Activated CD4-positive, alpha-beta T cell treated with anti-CD3 and anti-CD28 coated beads, Interleukin-2, amount 50 U/mL, for 48 hours (primary cell): ENCODE measurements at regions not wholly inside any gene's neighbourhood (a gene's known extent, or its start where the extent isn't known, plus 50 kb on each side); places are given as distances from the start of the nearest gene placed in this dataset.

Source experiments
- DNase-seq, 2 experiments: peaks; one replicate each; pipeline ENCODE4 v3.0.0-alpha.2; 2020

- DNase-seq = no peak
These were observed 127.8 kb downstream of the NTMT2 start for GRCh38 chr1:170273291-170274130.

- DNase-seq = no peak
These were observed 128.4 kb downstream of the NTMT2 start for GRCh38 chr1:170274131-170274501.

DNA sequence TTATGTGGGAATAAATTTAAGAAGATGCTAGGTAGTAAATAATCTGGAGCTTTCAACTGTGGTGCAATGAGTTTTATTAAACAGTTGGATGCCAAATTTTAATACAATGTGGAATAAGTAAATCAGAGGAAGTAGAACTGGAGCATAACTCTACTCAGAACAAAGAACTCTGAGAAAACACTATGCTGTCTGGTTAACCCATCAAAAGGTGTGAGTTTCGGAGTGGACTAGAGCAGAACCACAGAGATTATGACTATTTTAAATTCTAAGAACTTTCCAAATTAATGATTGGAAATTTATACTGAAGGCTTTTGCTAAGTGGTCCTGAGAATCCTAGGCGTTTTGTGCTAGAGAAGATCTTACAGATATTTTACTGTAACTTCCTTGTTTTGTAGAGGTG, 132.2 kb downstream of the NTMT2 start:
- no peak for DNase-seq

DNA sequence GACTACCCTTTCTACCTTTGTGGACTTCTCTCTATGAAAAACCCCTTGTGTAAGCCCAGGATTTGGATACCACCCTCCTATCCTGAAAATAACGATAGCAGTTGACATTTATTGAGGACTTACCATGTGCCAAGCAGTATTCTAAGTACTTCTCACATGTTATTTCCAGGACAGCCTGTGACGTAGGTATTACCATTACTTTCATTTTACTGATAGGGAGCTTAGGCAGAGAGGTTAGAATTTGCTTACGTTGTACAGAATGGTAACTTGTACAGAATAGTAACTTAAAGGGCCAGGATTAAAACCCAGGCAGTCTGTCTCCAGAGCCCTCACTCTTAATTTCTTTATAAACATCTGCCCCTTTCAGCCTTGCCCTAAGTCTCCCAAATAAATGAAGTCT, 138.3 kb downstream of the NTMT2 start:
- no peak for DNase-seq

DNA sequence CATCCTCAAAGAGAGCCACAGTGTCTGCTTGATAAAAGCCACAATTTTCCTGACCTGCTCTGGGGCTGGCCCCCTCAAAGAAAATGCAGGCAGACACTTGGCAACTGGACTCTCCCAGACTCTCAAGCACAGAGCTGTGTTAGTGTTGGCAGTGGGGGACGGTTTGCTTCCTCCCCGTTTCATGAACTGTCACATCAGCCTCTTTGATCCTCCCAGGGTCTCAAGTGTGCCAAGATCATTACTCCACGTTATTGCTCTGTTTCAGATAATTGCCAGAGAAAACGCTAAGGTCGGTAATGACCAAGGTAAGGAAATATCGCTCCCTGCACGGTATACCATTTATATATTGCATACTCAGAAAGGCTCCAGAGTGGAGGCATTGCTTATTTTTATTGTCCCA, 138.8 kb downstream of the NTMT2 start:
- no peak for DNase-seq

GRCh38 chr1:170284951-170285350, 139.2 kb downstream of the NTMT2 start:
- no peak for DNase-seq

DNA sequence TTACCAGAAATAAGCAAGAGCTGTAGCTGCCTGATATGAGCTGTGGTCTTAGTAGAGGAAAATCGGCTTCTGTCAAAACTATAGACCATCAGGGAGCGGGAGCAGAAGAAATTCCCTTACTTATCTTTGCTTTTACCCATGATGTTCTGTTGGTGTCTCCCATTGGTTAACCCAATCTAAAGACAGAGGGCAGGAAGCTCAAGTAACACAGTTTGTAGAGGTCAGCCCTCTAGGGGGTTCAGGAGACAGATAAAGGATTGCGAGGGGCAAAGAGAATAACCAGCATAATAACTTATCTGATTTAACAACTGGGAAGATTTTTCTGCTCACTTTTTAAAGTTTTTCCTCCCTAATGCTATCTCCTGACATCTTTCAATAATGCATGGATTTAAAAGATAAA, 142.4 kb downstream of the NTMT2 start:
- no peak for DNase-seq

DNA sequence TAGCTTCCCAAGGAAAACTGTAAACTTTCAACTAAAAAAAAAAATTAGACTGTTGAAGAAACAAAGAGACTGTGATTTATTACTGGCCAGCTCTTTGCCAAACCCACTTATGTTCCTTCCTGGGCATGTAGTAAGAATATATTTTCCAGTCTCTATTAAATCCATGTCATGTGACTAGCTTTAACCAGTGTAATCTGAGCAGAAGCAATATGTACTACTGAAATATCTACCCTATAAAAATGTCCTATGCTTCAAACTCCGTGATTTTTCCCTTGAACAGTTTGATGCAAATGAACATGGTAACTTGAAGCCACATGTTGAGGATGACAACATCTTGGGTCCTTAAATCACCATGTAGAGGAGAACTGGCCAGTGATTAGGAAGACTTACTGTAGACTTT, 144.5 kb downstream of the NTMT2 start:
- DNase-seq = no peak

DNA sequence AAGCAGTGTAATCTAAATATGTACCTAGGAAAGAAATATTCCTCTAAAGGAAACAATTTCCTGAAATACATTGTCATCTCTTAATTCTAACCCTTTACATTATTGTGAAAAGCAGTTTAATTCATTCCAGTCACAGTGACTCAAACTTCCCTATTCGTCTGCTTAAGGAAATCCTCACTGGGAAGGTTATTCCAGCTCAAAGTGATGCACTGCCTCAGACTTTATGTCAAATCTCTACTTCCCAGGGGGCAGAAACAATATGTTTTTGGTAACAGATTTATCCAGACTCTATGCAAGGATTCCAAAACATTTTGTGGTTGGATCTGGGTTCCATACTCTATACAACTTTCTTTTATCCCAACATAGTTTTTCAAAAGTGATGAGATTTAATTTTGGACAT, 145.2 kb downstream of the NTMT2 start:
- DNase-seq = no peak

DNA sequence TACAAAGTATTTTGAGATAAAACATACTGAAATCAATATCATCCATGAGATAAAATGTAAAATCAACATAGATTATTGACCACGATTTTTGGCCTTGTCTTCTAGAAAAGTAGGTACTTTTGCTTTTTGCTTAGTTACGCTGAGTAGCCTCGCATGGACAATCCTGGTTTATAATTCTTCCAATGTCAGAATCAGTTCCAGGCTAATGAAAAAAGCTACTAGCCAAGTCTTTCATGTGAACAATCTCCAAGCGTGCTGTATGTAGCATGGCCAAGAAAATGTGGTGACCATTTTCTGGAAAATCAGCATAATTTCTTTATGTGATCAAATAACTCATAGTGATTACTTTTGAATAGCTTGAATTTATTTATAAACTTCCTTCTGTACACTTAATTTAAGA, 145.8 kb downstream of the NTMT2 start:
- DNase-seq = no peak

- no peak for DNase-seq
These were observed 150.5 kb downstream of the NTMT2 start for GRCh38 chr1:170296211-170296610.

DNA sequence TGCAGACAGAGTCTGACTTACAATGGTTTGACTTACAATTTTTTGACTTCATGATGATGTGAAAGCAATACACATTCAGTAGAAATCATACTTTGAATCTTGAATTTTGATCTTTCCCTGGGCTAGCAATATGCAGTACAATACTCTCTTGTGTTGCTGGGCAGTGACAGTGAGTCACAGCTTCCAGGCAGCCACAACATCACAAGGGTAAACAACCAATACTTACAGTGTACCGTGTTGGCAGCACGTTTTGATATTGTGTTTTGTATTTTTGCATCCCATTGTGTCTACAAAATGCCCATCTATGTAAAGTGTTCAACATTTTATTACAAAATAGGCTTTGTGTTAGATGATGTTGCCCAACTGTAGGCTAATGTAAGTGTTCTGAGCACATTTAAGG, 150.9 kb downstream of the NTMT2 start:
- no peak for DNase-seq

- DNase-seq = no peak
These were observed 155.8 kb downstream of the NTMT2 start for GRCh38 chr1:170301596-170301995.

GRCh38 chr1:170303034-170303433, 157.3 kb downstream of the NTMT2 start:
- DNase-seq = no peak

DNA sequence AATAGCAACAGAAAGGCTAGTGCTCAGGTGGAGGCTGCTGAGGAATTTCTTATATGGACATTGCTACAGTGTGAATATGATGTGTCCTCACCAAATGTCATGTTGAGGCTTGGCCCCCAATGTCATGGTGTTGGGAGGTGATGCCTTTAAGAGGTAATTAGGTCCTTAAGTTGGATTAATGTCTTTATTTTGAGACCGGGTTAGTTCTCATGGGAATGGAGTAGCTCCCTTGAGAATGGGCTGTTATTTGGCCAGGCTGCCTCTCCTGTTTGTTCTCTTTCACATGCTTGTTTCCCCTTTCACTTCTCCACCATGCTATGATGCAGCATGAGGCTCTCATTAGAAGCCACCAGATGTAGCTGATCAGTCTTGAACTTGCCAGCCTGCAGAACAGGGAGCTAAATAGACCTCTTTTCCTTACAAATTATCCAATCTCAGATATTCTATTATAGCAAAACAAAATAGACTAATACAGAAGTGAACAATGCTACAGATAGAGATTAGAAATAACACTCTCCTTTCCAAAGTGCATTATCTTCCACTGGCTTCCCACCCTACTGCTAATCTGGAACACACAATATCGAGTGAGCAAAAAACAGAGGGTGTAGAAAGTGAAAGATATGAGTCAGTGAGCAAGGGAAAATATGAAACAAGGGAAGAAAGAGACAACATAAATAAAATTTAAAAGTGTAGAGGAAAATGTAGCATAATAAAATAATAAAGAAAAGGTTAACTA, 160.2 kb downstream of the NTMT2 start:
- DNase-seq = no peak

GRCh38 chr1:170306513-170306910, 160.8 kb downstream of the NTMT2 start:
- no peak for DNase-seq

DNA sequence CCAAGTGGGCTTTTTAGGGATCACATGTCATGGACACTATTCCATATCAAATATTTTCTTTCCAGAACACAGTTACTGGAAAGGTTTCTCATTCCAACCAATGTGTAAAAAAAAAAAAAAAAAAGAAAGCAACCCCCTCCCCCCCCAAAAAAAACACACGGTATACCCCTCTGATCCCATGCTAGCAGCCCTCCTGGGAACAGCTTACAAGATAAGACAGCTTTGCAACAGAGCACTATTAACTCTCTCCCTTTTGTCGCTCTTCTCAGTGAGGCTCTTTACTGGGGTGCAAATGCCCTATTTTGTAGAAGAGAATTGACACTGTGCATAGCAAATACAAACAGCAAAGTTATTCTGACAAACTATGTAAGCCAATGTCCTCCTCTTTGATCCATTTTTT, 161.2 kb downstream of the NTMT2 start:
- DNase-seq = no peak

DNA sequence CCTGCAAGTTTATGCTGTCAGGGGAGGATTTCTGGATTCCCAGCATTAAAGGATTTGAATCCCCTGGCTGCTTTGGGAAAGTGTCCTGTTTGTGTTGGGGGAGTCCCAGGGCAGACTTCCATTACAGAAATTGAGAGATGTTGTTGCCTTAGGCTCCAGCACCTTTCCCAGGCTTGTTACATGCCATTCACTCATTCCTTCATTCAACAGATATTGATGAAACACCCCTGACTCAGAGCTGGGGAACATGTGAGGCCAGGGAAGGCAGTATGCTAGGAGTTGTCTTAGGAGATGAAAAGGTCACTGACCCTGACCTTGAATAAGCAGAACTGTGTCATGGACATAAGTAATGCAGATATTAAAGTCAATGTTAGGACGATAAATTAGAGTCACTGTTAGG, 161.7 kb downstream of the NTMT2 start:
- DNase-seq = no peak

DNA sequence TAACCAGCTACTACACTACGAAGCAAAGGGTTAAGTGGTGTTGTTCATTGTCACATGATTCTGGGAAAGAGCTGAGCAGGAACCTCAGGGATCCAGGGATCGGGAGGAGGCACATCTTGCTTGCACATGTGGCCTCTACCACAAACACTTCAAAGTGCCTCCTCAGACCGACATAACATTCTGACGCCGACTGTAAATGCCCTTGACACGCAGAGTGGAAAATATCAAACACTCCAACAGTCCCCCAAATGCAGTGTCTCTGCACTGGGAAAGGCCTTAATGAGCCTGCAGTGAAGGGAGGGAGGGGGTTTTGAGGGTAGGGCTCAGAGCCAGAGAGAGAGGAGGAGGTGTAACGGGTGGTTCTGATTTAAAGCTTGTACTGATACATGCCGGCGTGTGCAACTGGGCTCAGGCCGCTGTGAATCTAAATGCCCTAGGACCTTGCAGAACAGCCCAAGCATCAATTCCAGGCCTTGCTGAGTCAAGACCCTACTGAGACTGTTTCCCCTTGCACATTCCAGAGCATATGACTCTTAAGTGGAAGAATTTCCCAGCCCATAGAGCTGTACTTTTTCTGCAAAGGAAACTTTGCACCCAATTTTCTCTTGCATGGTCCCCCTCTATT, 163.7 kb downstream of the NTMT2 start:
- DNase-seq = no peak

DNA sequence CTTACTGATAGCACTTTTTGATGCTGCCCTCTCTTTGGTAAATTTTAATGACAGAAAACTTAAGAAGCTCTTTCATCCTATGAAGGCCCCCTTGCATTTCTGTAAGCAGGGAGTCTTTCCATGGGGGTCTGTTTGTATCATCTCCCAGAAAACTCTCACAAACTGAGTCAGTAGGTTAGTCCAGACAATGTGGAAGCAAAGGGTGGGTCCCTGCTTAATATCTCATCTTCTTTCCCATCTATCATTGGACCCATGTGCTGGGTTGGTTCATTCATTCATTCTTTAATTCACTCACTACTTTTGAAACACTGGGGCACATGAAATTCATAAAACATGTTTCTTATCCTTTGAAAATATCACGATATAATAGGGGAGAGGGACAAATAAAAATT, 164.3 kb downstream of the NTMT2 start:
- no peak for DNase-seq

DNA sequence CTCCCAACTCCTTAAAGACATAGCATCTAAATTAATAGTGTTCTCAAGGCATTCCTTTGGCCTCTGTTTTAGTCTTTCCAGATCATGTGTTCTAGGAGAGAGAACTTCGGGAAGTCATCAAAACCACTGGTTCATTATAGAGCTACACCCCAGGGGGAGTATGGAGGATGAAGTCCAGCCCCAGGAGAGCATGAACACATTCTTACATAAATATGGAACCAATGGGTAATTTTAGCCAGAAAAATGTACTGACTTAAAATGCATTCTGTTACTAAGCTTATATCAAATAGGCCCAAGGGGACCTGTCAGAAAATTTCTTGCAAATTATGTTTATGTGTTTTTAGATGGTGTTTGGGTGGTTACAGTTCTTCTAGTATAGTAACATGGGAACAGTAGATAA, 165.2 kb downstream of the NTMT2 start:
- DNase-seq = no peak

DNA sequence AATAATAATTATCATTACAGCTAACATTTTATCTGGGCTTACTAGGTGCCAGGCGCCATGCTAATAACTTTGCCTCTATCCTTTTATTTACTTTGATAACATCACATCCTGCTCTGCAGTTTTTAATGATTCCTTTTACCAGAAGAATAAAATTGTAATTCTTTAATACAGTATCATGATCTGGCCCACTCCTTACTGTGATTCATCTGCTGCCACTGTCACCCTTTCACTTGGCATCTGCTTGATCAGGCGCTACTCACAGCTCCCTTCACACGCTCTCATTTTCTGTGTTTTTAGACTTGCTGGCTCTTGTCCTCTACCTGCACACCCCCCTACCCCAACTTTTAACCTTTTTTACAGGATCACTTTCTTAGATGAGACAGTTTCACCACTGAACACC, 167.5 kb downstream of the NTMT2 start:
- no peak for DNase-seq

DNA sequence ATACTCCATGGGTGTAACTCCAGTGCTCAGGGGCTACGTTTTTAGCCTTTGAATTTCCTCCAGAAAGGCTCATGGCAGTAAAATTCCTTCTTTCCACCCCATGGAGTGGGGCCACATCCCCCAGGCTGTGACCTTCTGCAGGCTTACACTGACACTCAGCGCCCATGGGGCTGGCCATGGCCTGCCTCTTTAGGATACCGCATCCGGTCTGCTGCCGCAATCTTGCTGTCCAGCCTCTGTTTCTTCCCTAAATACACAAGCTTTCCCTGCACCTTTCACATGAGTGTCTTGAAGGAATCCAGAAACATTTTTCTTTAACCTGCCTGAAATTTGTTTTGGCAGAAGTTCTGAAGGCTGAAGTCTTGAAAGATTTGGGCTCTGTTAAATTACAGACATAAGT, 170.5 kb downstream of the NTMT2 start:
- no peak for DNase-seq

GRCh38 chr1:170318141-170318540, 172.4 kb downstream of the NTMT2 start:
- no peak for DNase-seq
